Neuronal stem cell (in vitro differentiated cells): ENCODE measurements at regions not wholly inside any gene's neighbourhood (a gene's known extent, or its start where the extent isn't known, plus 50 kb on each side); places are given as distances from the start of the nearest gene placed in this dataset.

ENCODE experiments used
- DNase-seq: peaks from one replicate; pipeline ENCODE4 v3.0.0-alpha.2; 2013; ENCODE audit warnings: low spot score
- H2AFZ ChIP-seq: one replicate; pipeline ENCODE4 v1.6.1; 2013; ENCODE audit warnings: mild to moderate bottlenecking, low read length, inconsistent platforms
- H2AK5ac ChIP-seq: 2 replicates; pipeline ENCODE4 v1.6.1; 2013; ENCODE audit warnings: low read depth, mild to moderate bottlenecking, inconsistent platforms, low read length, moderate library complexity, mixed read lengths
- H2BK120ac ChIP-seq: 2 replicates; pipeline ENCODE4 v1.6.1; 2013; ENCODE audit warnings: low read depth, mild to moderate bottlenecking, inconsistent platforms, low read length, moderate library complexity, mixed read lengths
- H2BK12ac ChIP-seq: one replicate; pipeline ENCODE4 v1.6.1; 2013; ENCODE audit warnings: low read length, inconsistent platforms
- H2BK15ac ChIP-seq: 2 replicates; pipeline ENCODE4 v1.6.1; 2013; ENCODE audit warnings: mild to moderate bottlenecking, low read length, inconsistent platforms, mixed read lengths
- H2BK5ac ChIP-seq: one replicate; pipeline ENCODE4 v1.6.1; 2013; ENCODE audit warnings: inconsistent platforms, mild to moderate bottlenecking, low read length, moderate library complexity
- H3K14ac ChIP-seq: one replicate; pipeline ENCODE4 v1.6.1; 2013; ENCODE audit warnings: low read length, inconsistent platforms
- H3K18ac ChIP-seq: 2 replicates; pipeline ENCODE4 v1.6.1; 2013; ENCODE audit warnings: low read length, inconsistent platforms
- H3K23ac ChIP-seq: 2 replicates; pipeline ENCODE4 v1.6.1; 2013; ENCODE audit warnings: low read depth, mild to moderate bottlenecking, mixed read lengths, low read length, inconsistent platforms; ENCODE audit not compliant: poor library complexity
- H3K27ac ChIP-seq: replicated peaks from 3 replicates; pipeline ENCODE4 v1.5.1; 2013; ENCODE audit warnings: low read length, inconsistent platforms
- H3K27me3 ChIP-seq, 3 experiments: 2 replicates each; pipeline ENCODE4 v1.6.1; 2013; ENCODE audit warnings: low read length in 3 of 3, mild to moderate bottlenecking in 2 of 3, inconsistent platforms in 1 of 3, low read depth in 1 of 3, mixed read lengths in 1 of 3, moderate library complexity in 1 of 3; ENCODE audit not compliant: control insufficient read depth in 3 of 3, insufficient read depth in 3 of 3
- H3K36me3 ChIP-seq, 2 donors: replicated peaks in 1 of 2; 2 replicates each; pipeline ENCODE4 v1.6.1; 2013; ENCODE audit warnings: low read length in 2 of 2; ENCODE audit not compliant: control insufficient read depth in 2 of 2, insufficient read depth in 2 of 2
- H3K4ac ChIP-seq: 2 replicates; pipeline ENCODE4 v1.6.1; 2013; ENCODE audit warnings: inconsistent platforms, mild to moderate bottlenecking, low read length, moderate library complexity
- H3K4me1 ChIP-seq, 2 donors: 1 replicate in 1 of 2; 2 replicates in 1 of 2; pipeline ENCODE4 v1.6.1; 2013; ENCODE audit warnings: low read length in 2 of 2, low read depth in 1 of 2; ENCODE audit not compliant: control insufficient read depth in 2 of 2, insufficient read depth in 1 of 2
- H3K4me2 ChIP-seq: one replicate; pipeline ENCODE4 v1.6.1; 2013; ENCODE audit warnings: mild to moderate bottlenecking, low read length, inconsistent platforms; ENCODE audit not compliant: insufficient read depth, poor library complexity, severe bottlenecking
- H3K4me3 ChIP-seq, 2 donors: 2 replicates each; pipeline ENCODE4 v1.5.1; 2013; ENCODE audit warnings: low read length in 2 of 2, mild to moderate bottlenecking in 2 of 2, inconsistent platforms in 1 of 2, moderate library complexity in 1 of 2
- H3K79me1 ChIP-seq: one replicate; pipeline ENCODE4 v1.6.1; 2013; ENCODE audit warnings: low read depth, mild to moderate bottlenecking, inconsistent platforms, low read length, moderate library complexity
- H3K9ac ChIP-seq: one replicate; pipeline ENCODE4 v1.6.1; 2013; ENCODE audit warnings: mild to moderate bottlenecking, low read depth, low read length, inconsistent platforms; ENCODE audit not compliant: poor library complexity
- H3K9me3 ChIP-seq, 2 donors: replicated peaks in 1 of 2; 2 replicates each; pipeline versions ENCODE3 to v1.6.1; 2013; ENCODE audit warnings: low read length in 2 of 2, mild to moderate bottlenecking in 2 of 2, inconsistent platforms in 1 of 2, low read depth in 1 of 2, mixed read lengths in 1 of 2, moderate library complexity in 1 of 2; ENCODE audit not compliant: control insufficient read depth in 2 of 2, insufficient read depth in 1 of 2
- H4K8ac ChIP-seq: one replicate; pipeline ENCODE4 v1.6.1; 2013; ENCODE audit warnings: low read depth, mild to moderate bottlenecking, inconsistent platforms, low read length, moderate library complexity
- H4K91ac ChIP-seq: one replicate; pipeline ENCODE4 v1.6.1; 2013; ENCODE audit warnings: low read length, low read depth, mild to moderate bottlenecking, inconsistent platforms; ENCODE audit not compliant: poor library complexity
- WGBS, 2 donors: extraction: QIAGEN DNeasy Blood & Tissue Kit; methylation state at CpG; one replicate each; pipeline ENCODE4 v1.1.7; 2013; ENCODE audit warnings: missing lambda C conversion rate in 2 of 2, mixed read lengths in 1 of 2; ENCODE audit not compliant: insufficient read length in 2 of 2, insufficient replicate concordance in 1 of 2; ENCODE audit errors: extremely low coverage in 2 of 2; 5-methylcytosine and 5-hydroxymethylcytosine counted together

- H3K79me1 ChIP-seq, result no peaks in the 10 kb centered on the region
Observed at GRCh38 chr19:31103228-31103627, 246.0 kb downstream of the TSHZ3 start.

GRCh38 chr19:31102674-31103073, 246.6 kb downstream of the TSHZ3 start:
- H3K27ac ChIP-seq, result no peak overlapping the region
- H3K14ac ChIP-seq, result no peak overlapping the region
- no peak overlapping the region for H3K23ac ChIP-seq
- no CpG with 5 or more reads among the region's 2 CpGs for WGBS, 2 donors
- H3K27me3 ChIP-seq, result no peaks in the 10 kb centered on the region
- H2BK15ac ChIP-seq, result no peak overlapping the region
- DNase-seq, result no peak
- H3K4ac ChIP-seq, result no peak overlapping the region
- no peak overlapping the region for H4K8ac ChIP-seq
- no peak overlapping the region for H3K4me2 ChIP-seq
- no peak overlapping the region for H3K18ac ChIP-seq
- H3K4me1 ChIP-seq, result peaks cover 0 to 10% of the 10 kb centered on the region in 2 donors
- H2AFZ ChIP-seq, result no peak overlapping the region
- no peak overlapping the region for H3K9ac ChIP-seq
- no peaks in the 10 kb centered on the region for H3K79me1 ChIP-seq
- no peak overlapping the region for H2BK120ac ChIP-seq
- H2AK5ac ChIP-seq, result no peak overlapping the region
- no peak overlapping the region for H4K91ac ChIP-seq
- no peak overlapping the region for H3K4me3 ChIP-seq
- no peaks in the 10 kb centered on the region for H3K9me3 ChIP-seq
- H2BK12ac ChIP-seq, result no peak overlapping the region
- no peak overlapping the region for H2BK5ac ChIP-seq
- no peaks in the 10 kb centered on the region for H3K36me3 ChIP-seq

More at GRCh38 chr19:31103228-31103627, 246.0 kb downstream of the TSHZ3 start:
- Histone ChIP-seq H2AK5ac (no peak overlapping the region), H2BK5ac (no peak overlapping the region), H3K14ac (no peak overlapping the region), H3K23ac (no peak overlapping the region), H3K27me3 (no peaks in the 10 kb centered on the region), H2BK120ac (no peak overlapping the region), H4K91ac (no peak overlapping the region), H2BK12ac (no peak overlapping the region), H2BK15ac (no peak overlapping the region), H4K8ac (no peak overlapping the region), H3K18ac (no peak overlapping the region), H3K4me2 (no peak overlapping the region), H2AFZ (no peak overlapping the region), H3K27ac (no peak overlapping the region), H3K4me3 (no peak overlapping the region), H3K4ac (no peak overlapping the region), H3K4me1 (peaks cover 0 to 10% of the 10 kb centered on the region in 2 donors), H3K9me3 (no peaks in the 10 kb centered on the region), H3K9ac (no peak overlapping the region), H3K36me3 (no peaks in the 10 kb centered on the region)
- WGBS, 2 donors, result no CpG with 5 or more reads among the region's 3 CpGs
- DNase-seq, result no peak

GRCh38 chr19:31100981-31101380, 248.3 kb downstream of the TSHZ3 start:
- H2BK15ac ChIP-seq, result no peak overlapping the region
- H2BK12ac ChIP-seq, result no peak overlapping the region
- H3K9ac ChIP-seq, result no peak overlapping the region
- H2AFZ ChIP-seq, result no peak overlapping the region
- H2BK5ac ChIP-seq, result no peak overlapping the region
- no peaks in the 10 kb centered on the region for H3K9me3 ChIP-seq
- H3K27me3 ChIP-seq, result no peaks in the 10 kb centered on the region
- H2AK5ac ChIP-seq, result no peak overlapping the region
- no peak for DNase-seq
- no peaks in the 10 kb centered on the region for H3K79me1 ChIP-seq
- H2BK120ac ChIP-seq, result no peak overlapping the region
- H4K8ac ChIP-seq, result no peak overlapping the region
- H3K18ac ChIP-seq, result no peak overlapping the region
- WGBS, 2 donors, result no CpG with 5 or more reads among the region's 7 CpGs
- no peak overlapping the region for H4K91ac ChIP-seq
- no peaks in the 10 kb centered on the region for H3K36me3 ChIP-seq
- H3K4ac ChIP-seq, result no peak overlapping the region
- no peak overlapping the region for H3K27ac ChIP-seq
- H3K4me3 ChIP-seq, result no peak overlapping the region
- H3K14ac ChIP-seq, result no peak overlapping the region
- no peak overlapping the region for H3K4me2 ChIP-seq
- peaks cover 0 to 10% of the 10 kb centered on the region in 2 donors for H3K4me1 ChIP-seq
- H3K23ac ChIP-seq, result no peak overlapping the region

- Histone ChIP-seq H3K23ac (no peak overlapping the region), H3K14ac (no peak overlapping the region), H4K8ac (no peak overlapping the region), H2BK5ac (no peak overlapping the region), H3K4me1 (peaks cover 0 to 13% of the 10 kb centered on the region in 2 donors), H3K4ac (no peak overlapping the region), H3K27ac (no peak overlapping the region), H2BK12ac (no peak overlapping the region), H3K27me3 (no peaks in the 10 kb centered on the region), H2BK15ac (no peak overlapping the region), H3K9ac (no peak overlapping the region), H3K36me3 (no peaks in the 10 kb centered on the region), H2AK5ac (peak overlapping the region; percentile 28), H4K91ac (no peak overlapping the region), H2AFZ (no peak overlapping the region), H3K4me2 (no peak overlapping the region), H3K18ac (peak overlapping the region; percentile 53), H2BK120ac (no peak overlapping the region), H3K79me1 (no peaks in the 10 kb centered on the region), H3K9me3 (no peaks in the 10 kb centered on the region), H3K4me3 (no peak overlapping the region)
- no peak for DNase-seq
- WGBS, 2 donors, result no CpG with 5 or more reads among the region's 3 CpGs
Observed at GRCh38 chr19:31100206-31100590, 249.0 kb downstream of the TSHZ3 start.
